GM18951 (cell line): ENCODE measurements at regions not wholly inside any gene's neighbourhood (a gene's known extent, or its start where the extent isn't known, plus 50 kb on each side); places are given as distances from the start of the nearest gene placed in this dataset.

ENCODE experiments used
- POLR2A ChIP-seq: IDR thresholded peaks from 4 replicates; pipeline ENCODE4 v1.6.1; 2011; ENCODE audit warnings: mild to moderate bottlenecking; ENCODE audit not compliant: insufficient read length, insufficient read depth; ENCODE audit errors: extremely low read depth
- in situ Hi-C: fragments of 300-500 bp; cut with MboI; formaldehyde crosslinking; loops from one replicate; pipeline ENCODE4 v1.12.0; 2022; ENCODE audit warnings: low sequenced_read_pairs, mixed read lengths, inconsistent platforms; ENCODE audit not compliant: unreplicated experiment

DNA sequence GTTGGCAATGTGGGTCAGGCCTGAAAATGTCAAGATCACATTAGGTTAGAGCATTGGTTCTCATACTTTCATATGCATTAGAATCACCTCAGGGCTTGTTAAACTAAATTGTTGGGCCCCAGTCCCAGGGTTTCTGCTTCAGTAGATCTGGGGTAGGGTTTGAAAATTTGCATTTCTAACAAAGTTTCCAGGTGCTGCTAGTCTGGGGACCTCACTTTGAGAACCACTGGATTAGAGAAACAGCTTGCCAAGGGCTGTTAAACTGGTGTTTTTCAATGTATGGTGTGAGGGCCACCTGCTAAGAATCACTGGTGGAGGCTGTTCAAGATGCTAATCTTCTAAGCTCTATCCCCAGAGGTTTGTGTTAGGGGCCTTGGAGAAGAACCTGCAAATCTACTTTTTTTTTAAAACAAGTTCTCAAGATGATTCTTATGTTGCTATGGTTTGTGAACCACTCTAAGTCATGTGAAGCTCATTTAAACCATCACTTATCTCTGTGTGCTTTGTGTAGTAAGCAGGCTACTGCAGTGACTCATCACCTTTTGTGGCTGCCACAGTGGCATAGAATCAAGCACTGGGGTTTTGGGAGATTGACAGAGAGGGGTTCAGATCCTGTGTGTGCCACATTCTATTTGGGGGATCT is 152.2 kb downstream of the S1PR1 start:
- TF ChIP-seq POLR2A: no peak
- in situ Hi-C loops: no loop called here

DNA sequence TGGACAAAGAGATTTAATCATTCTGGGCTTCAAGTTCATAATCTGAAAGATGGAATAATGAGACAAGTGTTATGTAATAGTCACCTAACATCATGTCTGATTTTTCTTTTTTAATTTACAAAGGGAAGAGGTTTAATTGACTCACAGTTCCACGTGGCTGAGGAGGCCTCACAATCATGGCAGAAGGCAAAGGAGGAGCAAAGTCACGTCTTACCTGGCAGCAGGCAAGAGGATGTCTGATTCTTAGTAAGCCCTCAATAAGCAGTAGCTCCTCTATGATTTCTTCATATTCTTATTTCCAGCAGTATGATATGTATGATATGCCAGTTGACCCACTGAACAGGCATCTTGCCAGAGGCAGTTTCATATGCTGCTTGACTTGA is 152.7 kb downstream of the S1PR1 start:
- TF ChIP-seq POLR2A: no peak
- in situ Hi-C loops: no loop called here

DNA sequence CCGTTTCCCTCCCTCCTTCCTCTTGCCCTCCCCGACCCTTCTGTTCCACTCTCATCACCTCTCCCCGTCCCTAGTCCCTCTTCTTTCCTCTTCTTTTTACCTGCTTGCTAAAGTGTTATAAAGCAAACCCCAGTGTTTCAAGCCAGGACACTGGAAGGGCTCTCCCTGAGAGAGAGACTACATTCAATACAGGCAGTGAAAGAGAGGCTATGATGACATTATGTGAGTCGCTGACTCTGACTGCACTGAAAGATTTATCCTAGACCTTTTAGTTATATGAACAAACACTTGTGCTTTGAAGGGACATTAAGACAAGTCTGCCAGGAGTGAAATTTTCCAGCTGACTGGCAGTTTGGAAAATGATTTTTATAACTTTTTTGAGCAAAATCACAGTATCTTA is 155.7 kb downstream of the S1PR1 start:
- in situ Hi-C loops: no loop called here

DNA sequence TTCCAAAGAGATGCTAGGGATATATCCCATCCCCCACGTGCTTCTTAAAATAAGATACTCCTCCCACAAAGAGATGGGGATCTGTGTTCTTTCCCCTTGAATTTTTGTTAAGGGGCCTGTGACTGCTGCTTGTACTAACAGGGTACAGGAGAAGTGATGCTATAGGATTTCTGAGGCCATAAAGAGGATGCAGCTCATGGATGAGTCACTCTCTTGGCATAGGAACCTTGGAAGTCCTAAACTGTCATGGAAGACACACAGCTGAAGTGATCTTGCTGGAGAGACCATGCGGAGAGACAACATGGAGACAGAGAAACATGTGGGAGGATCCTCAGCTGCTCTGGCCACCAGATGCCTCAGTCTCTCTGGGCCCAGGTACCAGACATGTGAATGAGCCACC is 157.2 kb downstream of the S1PR1 start:
- TF ChIP-seq POLR2A: no peak
- in situ Hi-C loops: no loop called here

More for the DNA sequence above, 155.7 kb downstream of the S1PR1 start:
- TF ChIP-seq POLR2A: no peak

DNA sequence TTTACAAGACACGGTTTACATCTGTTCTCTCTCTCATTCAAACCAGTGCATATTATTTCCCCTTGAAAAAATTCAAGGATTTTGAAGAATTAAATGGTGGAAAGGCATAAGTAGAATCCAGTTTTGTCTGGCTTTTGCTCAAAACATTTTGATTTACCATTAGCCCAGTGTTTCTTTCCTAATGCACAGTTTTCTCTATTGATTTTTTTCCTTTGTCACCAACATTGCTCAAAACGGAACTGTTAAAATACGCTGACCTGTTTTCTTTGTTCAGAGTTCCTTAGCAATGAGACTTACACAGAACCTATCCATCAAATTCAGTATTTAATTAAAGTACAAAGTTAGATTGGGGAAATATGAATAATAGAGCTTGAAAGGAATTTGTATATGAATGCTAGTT is 162.4 kb downstream of the S1PR1 start:
- in situ Hi-C loops: no loop called here
- no peak for TF ChIP-seq POLR2A

DNA sequence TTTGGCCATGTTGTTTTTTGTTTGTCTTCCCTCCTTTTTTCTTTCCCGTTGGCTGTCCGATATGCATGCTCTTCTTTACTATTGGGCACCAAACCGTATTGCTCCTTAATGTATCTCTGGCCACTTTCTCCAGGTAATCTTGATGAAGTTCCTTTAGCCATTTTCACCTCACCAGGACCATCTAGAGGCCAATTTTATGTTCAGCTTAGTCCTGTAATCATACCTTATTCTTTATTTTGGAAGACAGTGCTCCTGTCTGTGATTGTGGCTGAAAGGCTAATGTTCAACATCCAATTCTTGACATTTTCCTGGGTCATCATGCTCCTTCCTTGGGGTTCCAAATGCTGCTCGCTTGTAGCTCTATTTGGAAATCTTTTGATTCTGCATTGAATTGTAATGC is 169.5 kb downstream of the S1PR1 start:
- in situ Hi-C loops: no loop called here

DNA sequence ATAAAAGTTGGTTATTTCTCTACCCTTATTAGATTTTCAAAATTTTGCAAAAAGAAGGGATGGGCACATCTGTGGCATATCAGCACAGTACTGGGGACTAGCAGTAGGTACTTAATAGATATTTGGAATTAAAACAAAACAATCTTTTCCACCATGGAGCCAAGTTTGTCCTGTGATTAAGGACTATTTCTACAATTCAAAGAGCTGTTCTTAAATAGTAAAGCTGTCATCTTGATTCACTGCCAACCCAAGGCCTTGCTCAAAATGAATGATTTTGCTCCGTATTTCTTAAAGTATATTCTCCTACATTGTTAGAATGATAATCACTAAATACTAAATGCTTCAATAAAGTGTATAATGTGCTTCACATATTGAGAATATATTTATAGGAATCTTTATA is 169.9 kb downstream of the S1PR1 start:
- in situ Hi-C loops: no loop called here
- TF ChIP-seq POLR2A: no peak

More for the DNA sequence above, 169.5 kb downstream of the S1PR1 start:
- TF ChIP-seq POLR2A: no peak

DNA sequence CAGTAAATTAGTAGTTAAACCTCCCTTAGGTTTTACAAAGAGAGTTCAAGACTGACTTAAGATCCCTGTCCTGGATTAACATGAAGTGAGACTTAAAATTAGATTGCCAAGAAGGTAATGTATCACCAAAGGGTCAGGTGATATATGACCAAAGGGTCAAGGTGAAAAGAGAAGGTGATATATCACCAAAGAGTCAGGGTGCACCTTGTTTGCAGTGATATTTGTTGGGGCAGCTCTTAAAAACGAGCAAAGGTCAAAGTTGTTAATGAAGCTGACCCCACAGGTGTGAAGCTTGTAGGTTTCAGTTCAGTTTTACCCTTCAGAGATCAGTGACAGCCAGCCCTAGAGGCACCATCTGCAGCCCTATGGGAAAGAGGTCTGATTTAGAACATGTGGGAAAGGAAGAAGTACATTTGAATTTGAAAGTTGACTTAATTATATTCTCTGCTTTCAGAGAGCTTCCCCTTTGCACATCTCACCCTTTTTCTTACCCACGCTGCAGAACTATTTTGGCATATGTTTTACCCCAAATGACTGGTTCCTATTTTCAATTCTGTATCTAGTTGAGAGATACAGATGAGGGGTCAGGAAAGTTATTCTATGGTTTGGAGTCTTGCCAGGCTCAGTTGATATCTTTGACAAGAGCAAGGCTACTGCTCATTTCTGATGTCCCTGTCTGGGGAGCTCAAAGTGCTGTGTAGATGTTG is 170.8 kb downstream of the S1PR1 start:
- in situ Hi-C loops: no loop called here
- no peak for TF ChIP-seq POLR2A

DNA sequence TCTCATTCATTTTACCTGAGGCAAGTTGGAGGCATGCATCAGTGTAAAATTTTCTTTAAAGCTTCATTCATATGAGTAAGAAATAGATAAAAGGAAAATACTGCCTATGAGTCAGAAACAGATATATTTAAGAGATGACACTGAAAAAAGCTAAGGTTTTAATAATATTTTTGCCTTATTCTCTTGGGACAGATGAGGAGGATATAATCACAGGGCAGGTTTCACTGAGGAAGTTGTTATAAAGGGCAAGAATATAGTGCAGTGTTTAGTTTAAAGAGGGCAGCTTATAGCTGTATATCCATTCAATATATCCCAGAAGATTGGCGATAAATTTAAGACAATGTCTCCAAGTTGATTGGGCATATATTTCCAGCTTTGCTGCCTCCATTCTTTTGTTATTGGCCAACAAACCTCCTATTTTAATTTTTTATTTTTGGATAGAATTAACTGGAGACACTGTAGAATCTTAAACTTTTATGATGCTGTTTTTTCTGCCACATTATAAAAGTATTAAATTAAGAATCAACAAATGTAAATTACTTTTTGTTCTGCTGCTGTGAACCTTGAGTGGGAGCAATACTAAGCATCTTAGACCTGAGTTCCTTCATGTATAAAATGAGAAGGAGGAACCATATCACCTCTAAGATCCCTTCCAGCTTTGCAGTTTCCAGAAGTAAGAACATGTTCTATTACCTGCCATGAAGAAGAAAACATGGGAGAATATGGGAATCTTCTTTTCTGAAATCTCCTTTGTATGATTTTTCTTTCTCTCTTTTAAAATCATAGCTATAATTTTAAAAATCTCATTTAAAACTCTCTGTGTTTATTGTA is 171.6 kb downstream of the S1PR1 start:
- in situ Hi-C loops: no loop called here
- TF ChIP-seq POLR2A: peak; percentile 60

DNA sequence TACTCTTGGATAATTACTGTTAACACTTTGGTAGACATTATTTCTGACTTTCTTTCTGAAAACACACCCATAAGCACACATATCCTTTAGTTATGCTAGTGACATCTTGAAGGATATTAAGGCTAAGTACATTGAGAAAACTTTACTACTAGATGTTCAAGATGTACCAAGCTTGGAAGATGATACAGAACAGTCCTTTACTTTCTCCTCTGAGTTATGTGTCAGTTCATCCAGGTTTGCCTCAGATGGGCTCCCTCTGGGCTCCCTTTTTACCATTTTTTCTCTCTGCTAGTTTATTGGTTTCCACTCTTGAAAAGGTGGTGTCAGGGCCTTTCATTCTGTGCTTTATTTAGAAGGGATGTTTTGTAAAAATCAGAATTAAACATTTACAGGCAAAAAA is 172.3 kb downstream of the S1PR1 start:
- TF ChIP-seq POLR2A: peak; percentile 25
- in situ Hi-C loops: no loop called here

DNA sequence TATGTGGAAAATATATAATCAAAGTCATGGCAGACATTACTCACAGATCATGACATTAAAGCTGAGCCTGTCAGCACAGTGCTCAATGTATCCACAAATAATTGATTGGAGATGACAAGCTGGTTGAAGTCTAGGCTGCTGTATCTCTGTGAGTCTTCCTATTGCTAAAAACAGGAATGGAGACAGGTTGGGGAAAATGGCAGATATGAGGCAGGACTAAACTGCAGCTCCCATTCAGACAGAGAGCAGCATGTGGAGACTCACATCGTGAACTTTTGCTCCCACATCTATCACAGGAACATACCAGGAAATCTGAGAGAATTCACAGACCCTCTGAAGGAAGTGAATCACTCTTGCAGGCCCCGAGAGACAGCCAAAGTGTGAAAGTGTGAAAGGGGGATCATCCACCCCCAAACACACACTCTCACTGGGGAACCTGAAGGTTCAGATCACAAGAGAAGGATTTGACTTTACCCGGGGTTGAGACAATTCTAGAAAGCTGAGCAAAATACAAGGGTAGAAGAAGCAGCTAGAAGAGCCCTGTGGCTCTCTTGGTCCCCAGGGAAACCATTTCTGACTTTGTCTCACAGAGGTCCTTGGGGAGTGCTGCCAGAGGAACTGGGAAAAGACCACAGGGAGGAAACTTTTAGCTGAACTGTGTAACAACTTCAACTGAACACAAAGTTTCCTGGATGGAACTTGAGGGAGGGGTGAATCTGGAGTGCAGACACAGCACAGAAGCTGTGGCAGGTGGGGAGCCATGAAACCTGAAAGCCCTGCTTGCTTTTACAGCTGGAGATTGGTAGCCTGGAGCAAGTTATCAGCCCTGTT is 173.4 kb downstream of the S1PR1 start:
- peak; percentile 24 for TF ChIP-seq POLR2A
- in situ Hi-C loops: no loop called here

DNA sequence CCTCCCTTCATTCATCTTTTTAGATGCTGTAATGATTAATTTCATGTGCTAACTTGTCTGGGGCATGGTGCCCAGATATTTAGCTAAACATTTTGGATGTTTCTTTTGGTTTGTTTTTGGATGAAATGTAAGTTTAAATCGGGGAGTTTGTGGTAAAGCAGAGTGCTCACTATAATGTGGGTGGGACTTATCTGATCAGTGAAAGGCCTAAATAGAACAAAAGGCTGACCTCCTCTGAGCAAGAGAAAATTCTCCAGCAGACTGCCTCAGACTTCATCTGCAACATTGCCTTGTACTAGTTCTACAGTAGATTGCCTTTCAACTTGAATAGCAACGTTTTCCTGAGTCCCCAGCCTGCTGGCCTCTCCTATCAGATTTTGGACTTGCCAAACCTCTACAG is 183.6 kb downstream of the S1PR1 start:
- no peak for TF ChIP-seq POLR2A
- in situ Hi-C loops: no loop called here

DNA sequence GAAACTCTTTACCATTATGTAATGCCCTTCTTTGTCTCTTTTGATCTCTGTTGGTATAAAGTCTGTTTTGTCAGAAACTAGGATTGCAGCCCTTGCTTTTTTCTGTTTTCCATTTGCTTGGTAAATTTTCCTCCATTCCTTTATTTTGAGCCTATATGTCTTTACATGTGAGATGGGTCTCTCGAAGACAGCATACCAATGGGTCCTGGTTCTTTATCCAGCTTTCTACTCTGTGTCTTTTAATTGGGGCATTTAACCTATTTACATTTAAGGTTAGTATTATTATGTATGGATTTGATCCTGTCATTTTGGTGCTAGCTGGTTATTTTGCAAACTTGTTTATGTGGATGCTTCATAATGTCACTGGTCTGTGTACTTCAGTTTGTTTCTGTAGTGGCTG is 191.3 kb downstream of the S1PR1 start:
- in situ Hi-C loops: loop anchor here (25.0 kb wide), 1 partner anchor 116 kb away; no protein-coding TSS in a partner anchor

DNA sequence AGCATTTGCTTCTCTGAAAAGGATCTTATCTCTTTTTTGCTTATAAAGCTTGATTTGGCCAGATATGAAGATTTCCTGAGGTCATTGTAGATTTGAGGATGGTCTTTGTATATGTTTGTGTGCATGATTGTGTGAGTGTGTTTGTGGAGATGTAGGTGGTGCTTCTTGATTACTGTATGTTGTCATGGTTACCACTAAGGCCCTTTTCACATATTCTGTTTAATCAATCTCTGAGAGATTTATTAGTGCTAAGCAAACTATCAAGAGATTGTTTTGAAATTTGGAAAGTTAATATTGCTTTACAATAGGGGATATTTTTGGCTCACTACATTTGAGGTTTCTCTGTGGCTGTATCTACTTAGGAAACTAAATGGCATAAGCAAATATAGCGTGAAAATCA is 191.7 kb downstream of the S1PR1 start:
- in situ Hi-C loops: loop anchor here (25.0 kb wide), 1 partner anchor 116 kb away; no protein-coding TSS in a partner anchor
- no peak for TF ChIP-seq POLR2A
